CD14-positive monocyte (primary cell): ENCODE measurements at regions not wholly inside any gene's neighbourhood (a gene's known extent, or its start where the extent isn't known, plus 50 kb on each side); places are given as distances from the start of the nearest gene placed in this dataset.

Experiments
- DNase-seq, 3 donors: peaks; one replicate each; pipeline ENCODE4 v3.0.0-alpha.2; 2011 to 2022
- H2AFZ ChIP-seq: 2 replicates; pipeline ENCODE4 v1.6.0; 2012; ENCODE audit warnings: mild to moderate bottlenecking, low read depth, low read length, inconsistent platforms; ENCODE audit not compliant: insufficient read depth, poor library complexity, severe bottlenecking
- H3K27ac ChIP-seq, 2 donors: 1 replicate in 1 of 2; 2 replicates in 1 of 2; pipeline ENCODE4 v1.5.1; 2012 to 2013; ENCODE audit warnings: low read length in 2 of 2, control low read depth in 1 of 2, inconsistent platforms in 1 of 2, low read depth in 1 of 2, mild to moderate bottlenecking in 1 of 2
- H3K27me3 ChIP-seq, 2 donors: one replicate each; pipeline versions ENCODE4 v1.6.0 to v1.6.1; 2011 to 2013; ENCODE audit warnings: low read length in 2 of 2; ENCODE audit not compliant: control insufficient read depth in 2 of 2, insufficient read depth in 2 of 2
- H3K36me3 ChIP-seq, 2 donors: replicated peaks in 1 of 2; 1 replicate in 1 of 2; 2 replicates in 1 of 2; pipeline versions ENCODE4 v1.5.1 to v1.6.1; 2012 to 2013; ENCODE audit warnings: low read length in 2 of 2, control low read depth in 1 of 2, inconsistent platforms in 1 of 2, mild to moderate bottlenecking in 1 of 2; ENCODE audit not compliant: insufficient read depth in 2 of 2, control insufficient read depth in 1 of 2
- H3K4me1 ChIP-seq, 2 donors: 1 replicate in 1 of 2; 2 replicates in 1 of 2; pipeline versions ENCODE4 v1.5.1 to v1.6.1; 2012 to 2013; ENCODE audit warnings: low read length in 2 of 2, control low read depth in 1 of 2, inconsistent platforms in 1 of 2, mild to moderate bottlenecking in 1 of 2, moderate library complexity in 1 of 2; ENCODE audit not compliant: insufficient read depth in 2 of 2, control insufficient read depth in 1 of 2
- H3K4me2 ChIP-seq: replicated peaks from 2 replicates; pipeline ENCODE3; 2012; ENCODE audit warnings: low read length, moderate library complexity, mild to moderate bottlenecking; ENCODE audit not compliant: poor library complexity, severe bottlenecking; ENCODE audit errors: extremely low read depth
- H3K4me3 ChIP-seq, 3 experiments: fragments of 200-600 bp in 1 of 3; sonication (generic) in 1 of 3; replicated peaks in 1 of 3; 1 replicate in 2 of 3; 2 replicates in 1 of 3; pipeline ENCODE4 v1.5.1; 2011 to 2013; ENCODE audit warnings: low read length in 3 of 3, mild to moderate bottlenecking in 3 of 3, control low read depth in 2 of 3, low read depth in 2 of 3, inconsistent platforms in 1 of 3, moderate library complexity in 1 of 3
- H3K79me2 ChIP-seq: 2 replicates; pipeline ENCODE4 v1.6.0; 2012; ENCODE audit warnings: mild to moderate bottlenecking, control low read depth, inconsistent platforms, low read length, moderate library complexity; ENCODE audit not compliant: insufficient read depth
- H3K9ac ChIP-seq: 2 replicates; pipeline ENCODE4 v1.6.0; 2017; ENCODE audit warnings: low read length, mild to moderate bottlenecking; ENCODE audit not compliant: insufficient read depth, poor library complexity, severe bottlenecking
- H3K9me3 ChIP-seq, 2 donors: replicated peaks in 1 of 2; 1 replicate in 1 of 2; 2 replicates in 1 of 2; pipeline versions ENCODE4 v1.5.1 to v1.6.1; 2012 to 2013; ENCODE audit warnings: low read length in 2 of 2, control low read depth in 1 of 2; ENCODE audit not compliant: control insufficient read depth in 1 of 2, insufficient read depth in 1 of 2
- H4K20me1 ChIP-seq: 2 replicates; pipeline ENCODE4 v1.6.0; 2012; ENCODE audit warnings: mild to moderate bottlenecking, low read length, control low read depth, moderate library complexity; ENCODE audit not compliant: insufficient read depth
- H3K27ac Mint-ChIP-seq, 7 donors: one replicate each; pipeline ENCODE4 v1.8.0; 2020; ENCODE audit warnings: mild to moderate bottlenecking in 7 of 7, mixed read lengths in 7 of 7, moderate library complexity in 6 of 7, inconsistent platforms in 2 of 7
- H3K27me3 Mint-ChIP-seq, 3 donors: one replicate each; pipeline ENCODE4 v1.8.0; 2021 to 2022; ENCODE audit warnings: low read depth in 3 of 3, mild to moderate bottlenecking in 3 of 3, mixed read lengths in 3 of 3, moderate library complexity in 3 of 3, inconsistent platforms in 1 of 3
- H3K36me3 Mint-ChIP-seq, 2 donors: one replicate each; pipeline ENCODE4 v1.8.0; 2020; ENCODE audit warnings: mixed read lengths in 2 of 2, inconsistent platforms in 1 of 2, mild to moderate bottlenecking in 1 of 2
- H3K4me1 Mint-ChIP-seq: one replicate; pipeline ENCODE4 v1.8.0; 2020; ENCODE audit warnings: mild to moderate bottlenecking, mixed read lengths
- H3K4me3 Mint-ChIP-seq, 2 donors: one replicate each; pipeline ENCODE4 v1.8.0; 2020; ENCODE audit warnings: mild to moderate bottlenecking in 2 of 2, mixed read lengths in 2 of 2, moderate library complexity in 1 of 2
- H3K9me3 Mint-ChIP-seq, 7 donors: one replicate each; pipeline ENCODE4 v1.8.0; 2020 to 2022; ENCODE audit warnings: mixed read lengths in 7 of 7, mild to moderate bottlenecking in 6 of 7, moderate library complexity in 6 of 7, inconsistent platforms in 2 of 7
- CTCF ChIP-seq: fragments of 200-600 bp; IDR thresholded peaks from one replicate; pipeline ENCODE4 v1.8.0; 2022; ENCODE audit warnings: antibody characterized with exemption, mild to moderate bottlenecking
- WGBS: methylation state at CpG from one replicate; pipeline ENCODE4 v1.1.5; 2013; ENCODE audit warnings: missing lambda C conversion rate; ENCODE audit not compliant: insufficient coverage; 5-methylcytosine and 5-hydroxymethylcytosine counted together
- intact Hi-C, 2 donors: fragments of 100-400 bp; cut with micrococcal nuclease; formaldehyde crosslinking; loops; one replicate each; pipeline versions ENCODE4 v1.15.0 to v1.15.1; 2023

- Mint-ChIP-seq H3K9me3 (peaks cover 0 to 2% (median 0%) of the 10 kb centered on the region in 7 donors), H3K36me3 (peaks cover 3 to 5% of the 10 kb centered on the region in 2 donors), H3K4me1 (peaks cover 58% of the 10 kb centered on the region), H3K4me3 (no peak overlapping the region), H3K27ac (peak overlapping the region in 4 of 7 donors; percentile 70 to 97 (median 86)), H3K27me3 (peaks cover 2 to 24% (median 13%) of the 10 kb centered on the region in 3 donors)
- DNase-seq, result peak in 1 of 3 donors; percentile 20
- no peaks in the 10 kb centered on the region for H3K79me2 ChIP-seq
- H3K27ac ChIP-seq, result no peak overlapping the region
- intact Hi-C loops, result loop anchor here (5.0 kb wide), 2 partner anchors 44 to 69 kb away; no protein-coding TSS in a partner anchor
- H3K36me3 ChIP-seq, result no peaks in the 10 kb centered on the region
- no peaks in the 10 kb centered on the region for H3K27me3 ChIP-seq
- WGBS, result 70% methylated on average over 1 of the region's 4 CpGs
- H3K9ac ChIP-seq, result no peak overlapping the region
- no peak overlapping the region for H2AFZ ChIP-seq
- H3K4me3 ChIP-seq, result no peak overlapping the region
- H3K9me3 ChIP-seq, result no peaks in the 10 kb centered on the region
- H4K20me1 ChIP-seq, result no peaks in the 10 kb centered on the region
- TF ChIP-seq CTCF, result no peak
- no peak overlapping the region for H3K4me2 ChIP-seq
- peaks cover 48 to 58% of the 10 kb centered on the region in 2 donors for H3K4me1 ChIP-seq
Measured at GRCh38 chr2:215683295-215683694, 247.4 kb upstream of the FN1 start.

GRCh38 chr2:215681799-215682596 is 246.1 kb upstream of the FN1 start:
- peak overlapping the region; percentile 68 for H3K4me2 ChIP-seq
- H3K27me3 ChIP-seq, result no peaks in the 10 kb centered on the region
- no CpG with 5 or more reads among the region's 4 CpGs for WGBS
- no peaks in the 10 kb centered on the region for H3K36me3 ChIP-seq
- H3K79me2 ChIP-seq, result no peaks in the 10 kb centered on the region
- H3K9me3 ChIP-seq, result no peaks in the 10 kb centered on the region
- no peak overlapping the region for H3K9ac ChIP-seq
- Mint-ChIP-seq H3K4me1 (peaks cover 66% of the 10 kb centered on the region), H3K9me3 (peaks cover 0 to 2% (median 0%) of the 10 kb centered on the region in 7 donors), H3K4me3 (peak overlapping the region in 1 of 2 donors; percentile 78), H3K36me3 (peaks cover 3 to 5% of the 10 kb centered on the region in 2 donors), H3K27me3 (peaks cover 2 to 17% (median 8%) of the 10 kb centered on the region in 3 donors), H3K27ac (peak overlapping the region; percentile 89 to 98 (median 93))
- H4K20me1 ChIP-seq, result no peaks in the 10 kb centered on the region
- TF ChIP-seq CTCF, result no peak
- peak overlapping the region; percentile 43 to 73 for H3K27ac ChIP-seq
- no peak overlapping the region for H2AFZ ChIP-seq
- peak; percentile 44 to 83 (median 60) for DNase-seq
- H3K4me1 ChIP-seq, result peaks cover 60 to 71% of the 10 kb centered on the region in 2 donors
- intact Hi-C loops, result loop anchor here (5.0 kb wide), 2 partner anchors 45 to 70 kb away; no protein-coding TSS in a partner anchor
- H3K4me3 ChIP-seq, result peak overlapping the region in 1 of 3 experiments; percentile 54
